ENCODE measurements at regions not wholly inside any gene's neighbourhood (a gene's known extent, or its start where the extent isn't known, plus 50 kb on each side); places are given as distances from the start of the nearest gene placed in this dataset.

- no peak for TF ChIP-seq CTCF (IDR thresholded peaks at IDR 0.05; ENCODE audit: extremely low read depth, insufficient read depth, missing control alignments)
- no peak for DNase-seq (ENCODE audit: low spot score)
- in situ Hi-C loops (cut with MboI; ENCODE audit: low pct_unique_long_range_greater_than_20kb, low sequenced_read_pairs, unreplicated experiment): no loop called here
Measured at GRCh38 chr7:142347091-142347490, 89.2 kb upstream of the PRSS58 start.

- no peak for DNase-seq (ENCODE audit: low spot score)
- TF ChIP-seq CTCF (IDR thresholded peaks at IDR 0.05; ENCODE audit: extremely low read depth, insufficient read depth, missing control alignments): no peak
Measured at GRCh38 chr7:142345811-142346210, 88.0 kb upstream of the PRSS58 start.

GRCh38 chr7:142338633-142339501 is 81.0 kb upstream of the PRSS58 start:
- DNase-seq (ENCODE audit: low spot score): no peak
- peak; percentile 11 for TF ChIP-seq CTCF (IDR thresholded peaks at IDR 0.05; ENCODE audit: extremely low read depth, insufficient read depth, missing control alignments)
- in situ Hi-C loops (cut with MboI; ENCODE audit: low pct_unique_long_range_greater_than_20kb, low sequenced_read_pairs, unreplicated experiment): no loop called here

More at GRCh38 chr7:142345811-142346210, 88.0 kb upstream of the PRSS58 start:
- in situ Hi-C loops (cut with MboI; ENCODE audit: low pct_unique_long_range_greater_than_20kb, low sequenced_read_pairs, unreplicated experiment): no loop called here

GRCh38 chr7:142337054-142338001 is 79.5 kb upstream of the PRSS58 start:
- no peak for TF ChIP-seq CTCF (IDR thresholded peaks at IDR 0.05; ENCODE audit: extremely low read depth, insufficient read depth, missing control alignments)
- in situ Hi-C loops (cut with MboI; ENCODE audit: low pct_unique_long_range_greater_than_20kb, low sequenced_read_pairs, unreplicated experiment): no loop called here
- no peak for DNase-seq (ENCODE audit: low spot score)

GRCh38 chr7:142334806-142335205 is 76.9 kb upstream of the PRSS58 start:
- in situ Hi-C loops (cut with MboI; ENCODE audit: low pct_unique_long_range_greater_than_20kb, low sequenced_read_pairs, unreplicated experiment): no loop called here
- no peak for TF ChIP-seq CTCF (IDR thresholded peaks at IDR 0.05; ENCODE audit: extremely low read depth, insufficient read depth, missing control alignments)
- DNase-seq (ENCODE audit: low spot score): no peak

GRCh38 chr7:142334236-142334635 is 76.4 kb upstream of the PRSS58 start:
- TF ChIP-seq CTCF (IDR thresholded peaks at IDR 0.05; ENCODE audit: extremely low read depth, insufficient read depth, missing control alignments): no peak
- in situ Hi-C loops (cut with MboI; ENCODE audit: low pct_unique_long_range_greater_than_20kb, low sequenced_read_pairs, unreplicated experiment): no loop called here
- no peak for DNase-seq (ENCODE audit: low spot score)
